SK-N-SH treated with all-trans-retinoic acid at 6 μM for 48 hours (cell line): ENCODE measurements at regions not wholly inside any gene's neighbourhood (a gene's known extent, or its start where the extent isn't known, plus 50 kb on each side); places are given as distances from the start of the nearest gene placed in this dataset.
"Not testable (repeated sequence)": the region's sequence is repeated elsewhere in the genome, so short reads cannot be mapped to it uniquely, and the experiment has no call there.

Source experiments
- ATAC-seq: fragments of 200-7000 bp; cut with Tn5 transposase; 3 replicates; pipeline ENCODE4 v1.9.1; 2020; ENCODE audit warnings: mild to moderate bottlenecking, moderate library complexity
- ARNTL ChIP-seq: fragments of 450-650 bp; formaldehyde crosslinking; IDR thresholded peaks from 2 replicates; pipeline ENCODE4 v1.5.0; 2020; ENCODE audit warnings: low read depth, mild to moderate bottlenecking, moderate library complexity, borderline replicate concordance
- BACH2 ChIP-seq: fragments of 250-450 bp; sonication (Bioruptor Pico); IDR thresholded peaks from 2 replicates; pipeline ENCODE4 v1.9.0; 2021; ENCODE audit warnings: mild to moderate bottlenecking, borderline replicate concordance
- CREB5 ChIP-seq: fragments of 250-450 bp; sonication (Bioruptor Pico); IDR thresholded peaks from 2 replicates; pipeline ENCODE4 v1.5.1; 2020; ENCODE audit warnings: low read depth, mild to moderate bottlenecking, moderate library complexity
- CSDC2 ChIP-seq: fragments of 250-450 bp; sonication (Bioruptor Pico); IDR thresholded peaks from 2 replicates; pipeline ENCODE4 v1.5.0; 2020; ENCODE audit warnings: mild to moderate bottlenecking, moderate library complexity
- CSRNP3 ChIP-seq: fragments of 250-450 bp; sonication (Bioruptor Pico); IDR thresholded peaks from 2 replicates; pipeline ENCODE4 v1.5.1; 2021; ENCODE audit warnings: mild to moderate bottlenecking, moderate library complexity
- ESRRG ChIP-seq: fragments of 250-450 bp; sonication (Bioruptor Pico); IDR thresholded peaks from 2 replicates; pipeline ENCODE4 v1.6.1; 2021; ENCODE audit warnings: mild to moderate bottlenecking
- GLIS3 ChIP-seq: fragments of 250-450 bp; sonication (Bioruptor Pico); IDR thresholded peaks from 2 replicates; pipeline ENCODE4 v1.5.0; 2020; ENCODE audit warnings: mild to moderate bottlenecking, moderate library complexity
- ISL1 ChIP-seq: fragments of 250-450 bp; sonication (Bioruptor Pico); IDR thresholded peaks from 2 replicates; pipeline ENCODE4 v2.1.2; 2022; ENCODE audit warnings: mild to moderate bottlenecking, moderate library complexity
- OSR1 ChIP-seq: fragments of 250-450 bp; sonication (Bioruptor Pico); IDR thresholded peaks from 2 replicates; pipeline ENCODE4 v1.8.0; 2022; ENCODE audit warnings: moderate library complexity, mild to moderate bottlenecking, inconsistent platforms
- PATZ1 ChIP-seq: fragments of 250-450 bp; sonication (Bioruptor Pico); IDR thresholded peaks from 2 replicates; pipeline ENCODE4 v1.8.0; 2020; ENCODE audit warnings: mild to moderate bottlenecking, moderate library complexity, borderline replicate concordance
- POU6F1 ChIP-seq: fragments of 250-450 bp; sonication (Bioruptor Pico); IDR thresholded peaks from 2 replicates; pipeline ENCODE4 v1.8.0; 2021; ENCODE audit warnings: low read depth, mild to moderate bottlenecking, moderate library complexity, borderline replicate concordance
- PPARA ChIP-seq: fragments of 250-450 bp; sonication (Bioruptor Pico); IDR thresholded peaks from 2 replicates; pipeline ENCODE4 v1.5.0; 2020; ENCODE audit warnings: mild to moderate bottlenecking, borderline replicate concordance
- RARB ChIP-seq: fragments of 250-450 bp; sonication (Bioruptor Pico); IDR thresholded peaks from 2 replicates; pipeline ENCODE4 v1.8.0; 2021; ENCODE audit warnings: mild to moderate bottlenecking, moderate library complexity
- SNAI2 ChIP-seq: fragments of 250-450 bp; sonication (Bioruptor Pico); IDR thresholded peaks from 2 replicates; pipeline ENCODE4 v1.5.0; 2020; ENCODE audit warnings: mild to moderate bottlenecking, moderate library complexity
- TOX ChIP-seq: fragments of 250-450 bp; sonication (Bioruptor Pico); IDR thresholded peaks from 2 replicates; pipeline ENCODE4 v1.8.0; 2021; ENCODE audit warnings: mild to moderate bottlenecking, moderate library complexity, borderline replicate concordance
- TSHZ2 ChIP-seq: fragments of 250-450 bp; sonication (Bioruptor Pico); IDR thresholded peaks from 2 replicates; pipeline ENCODE4 v1.5.0; 2020; ENCODE audit warnings: mild to moderate bottlenecking, moderate library complexity
- ZC3H10 ChIP-seq: fragments of 250-450 bp; sonication (Bioruptor Pico); IDR thresholded peaks from 2 replicates; pipeline ENCODE4 v1.5.1; 2021; ENCODE audit warnings: mild to moderate bottlenecking, moderate library complexity
- ZFP3 ChIP-seq: fragments of 250-450 bp; sonication (Bioruptor Pico); IDR thresholded peaks from 2 replicates; pipeline ENCODE4 v1.5.0; 2020; ENCODE audit warnings: mild to moderate bottlenecking, moderate library complexity
- ZFP30 ChIP-seq: fragments of 450-650 bp; formaldehyde crosslinking; IDR thresholded peaks from 2 replicates; pipeline ENCODE4 v1.5.0; 2022; ENCODE audit warnings: mild to moderate bottlenecking, moderate library complexity
- ZNF565 ChIP-seq: fragments of 450-650 bp; formaldehyde crosslinking; conservative IDR thresholded peaks from 2 replicates; pipeline ENCODE4 v1.5.0; 2020; ENCODE audit warnings: low read depth, mild to moderate bottlenecking, moderate library complexity
- ZNF70 ChIP-seq: fragments of 450-650 bp; formaldehyde crosslinking; IDR thresholded peaks from 2 replicates; pipeline ENCODE4 v1.5.0; 2020; ENCODE audit warnings: mild to moderate bottlenecking, moderate library complexity

GRCh38 chr14:27338012-27338411 lies 740.2 kb upstream of the NOVA1 start (continued):
- TF ChIP-seq CREB5 = no peak
- no peak for TF ChIP-seq ZFP3 (CRISPR knock-in tag)
- no peak for TF ChIP-seq ARNTL (CRISPR knock-in tag)
- TF ChIP-seq ISL1 (CRISPR knock-in tag) = no peak
- no peak for TF ChIP-seq PPARA (CRISPR knock-in tag)
- no peak for TF ChIP-seq SNAI2 (CRISPR knock-in tag)
- TF ChIP-seq ZNF70 (CRISPR knock-in tag) = no peak
- no peak for TF ChIP-seq ZC3H10
- no peak for TF ChIP-seq OSR1 (CRISPR knock-in tag)
- no peak for TF ChIP-seq ESRRG
- TF ChIP-seq, all 23 proteins: peak for 0

GRCh38 chr14:27363036-27363435 lies 765.2 kb upstream of the NOVA1 start:
- ATAC-seq = not testable (repeated sequence)

- TF ChIP-seq OSR1 (CRISPR knock-in tag) (no peak), ZFP30 (no peak), GLIS3 (no peak), ZFP3 (CRISPR knock-in tag) (no peak), TOX (CRISPR knock-in tag) (no peak), PPARA (CRISPR knock-in tag) (no peak), TSHZ2 (CRISPR knock-in tag) (no peak), ARNTL (CRISPR knock-in tag) (no peak), RARB (CRISPR knock-in tag) (no peak), BACH2 (CRISPR knock-in tag) (no peak), ZNF70 (CRISPR knock-in tag) (no peak), POU6F1 (CRISPR knock-in tag) (no peak), PATZ1 (CRISPR knock-in tag) (no peak), CSRNP3 (no peak), CSDC2 (no peak)
- ATAC-seq = no peak
Observed at GRCh38 chr14:27366596-27366995, 768.8 kb upstream of the NOVA1 start.

GRCh38 chr14:27367345-27367744 lies 769.5 kb upstream of the NOVA1 start:
- ATAC-seq = no peak
- TF ChIP-seq ZFP30 (no peak), CSDC2 (no peak), POU6F1 (CRISPR knock-in tag) (no peak), ZNF70 (CRISPR knock-in tag) (no peak), TSHZ2 (CRISPR knock-in tag) (no peak), TOX (CRISPR knock-in tag) (no peak), ESRRG (no peak), ZNF565 (no peak), ZC3H10 (no peak)
